Suprapubic skin (tissue), 4 donors: ENCODE measurements at regions not wholly inside any gene's neighbourhood (a gene's known extent, or its start where the extent isn't known, plus 50 kb on each side); places are given as distances from the start of the nearest gene placed in this dataset.

ENCODE experiments used
- DNase-seq, 2 donors: peaks; one replicate each; pipeline ENCODE4 v3.0.0-alpha.2; 2019; ENCODE audit warnings: low spot score in 2 of 2
- H3K27ac ChIP-seq: fragments of 200-600 bp; sonication (generic); one replicate; pipeline ENCODE4 v1.5.1; 2019
- H3K27me3 ChIP-seq: fragments of 200-600 bp; sonication (generic); one replicate; pipeline ENCODE4 v1.5.1; 2019
- H3K36me3 ChIP-seq: fragments of 200-600 bp; sonication (generic); one replicate; pipeline ENCODE4 v1.5.1; 2019
- H3K4me1 ChIP-seq: fragments of 200-600 bp; sonication (generic); one replicate; pipeline ENCODE4 v1.5.1; 2019
- H3K4me3 ChIP-seq: fragments of 200-600 bp; sonication (generic); one replicate; pipeline ENCODE4 v1.5.1; 2019; ENCODE audit warnings: mild to moderate bottlenecking
- H3K9me3 ChIP-seq: fragments of 200-600 bp; sonication (generic); one replicate; pipeline ENCODE4 v1.5.1; 2019
- EP300 ChIP-seq: sonication (generic); formaldehyde crosslinking; IDR thresholded peaks from one replicate; pipeline ENCODE4 v1.6.1; 2017; ENCODE audit warnings: antibody characterized with exemption
- POLR2A ChIP-seq, 2 donors: fragments of 450-650 bp; IDR thresholded peaks; one replicate each; pipeline ENCODE4 v1.6.1; 2017; ENCODE audit warnings: antibody characterized with exemption in 2 of 2, mild to moderate bottlenecking in 2 of 2, moderate library complexity in 2 of 2
- POLR2AphosphoS5 ChIP-seq, 3 donors: sonication (generic); formaldehyde crosslinking; IDR thresholded peaks; one replicate each; pipeline ENCODE4 v1.6.1; 2017; ENCODE audit warnings: antibody characterized with exemption in 3 of 3
- WGBS: methylation state at CpG from one replicate; pipeline ENCODE4 v1.1.5; 2018; 5-methylcytosine and 5-hydroxymethylcytosine counted together
- TF ChIP-seq, protein P1 (sequence below), 2 donors: fragments of 200-600 bp in 1 of 2; fragments of 450-650 bp in 1 of 2; sonication (generic) in 1 of 2; IDR thresholded peaks; one replicate each; pipeline ENCODE4 v1.5.1; 2016 to 2019; ENCODE audit warnings: antibody characterized with exemption in 2 of 2, mild to moderate bottlenecking in 1 of 2, moderate library complexity in 1 of 2

DNA sequence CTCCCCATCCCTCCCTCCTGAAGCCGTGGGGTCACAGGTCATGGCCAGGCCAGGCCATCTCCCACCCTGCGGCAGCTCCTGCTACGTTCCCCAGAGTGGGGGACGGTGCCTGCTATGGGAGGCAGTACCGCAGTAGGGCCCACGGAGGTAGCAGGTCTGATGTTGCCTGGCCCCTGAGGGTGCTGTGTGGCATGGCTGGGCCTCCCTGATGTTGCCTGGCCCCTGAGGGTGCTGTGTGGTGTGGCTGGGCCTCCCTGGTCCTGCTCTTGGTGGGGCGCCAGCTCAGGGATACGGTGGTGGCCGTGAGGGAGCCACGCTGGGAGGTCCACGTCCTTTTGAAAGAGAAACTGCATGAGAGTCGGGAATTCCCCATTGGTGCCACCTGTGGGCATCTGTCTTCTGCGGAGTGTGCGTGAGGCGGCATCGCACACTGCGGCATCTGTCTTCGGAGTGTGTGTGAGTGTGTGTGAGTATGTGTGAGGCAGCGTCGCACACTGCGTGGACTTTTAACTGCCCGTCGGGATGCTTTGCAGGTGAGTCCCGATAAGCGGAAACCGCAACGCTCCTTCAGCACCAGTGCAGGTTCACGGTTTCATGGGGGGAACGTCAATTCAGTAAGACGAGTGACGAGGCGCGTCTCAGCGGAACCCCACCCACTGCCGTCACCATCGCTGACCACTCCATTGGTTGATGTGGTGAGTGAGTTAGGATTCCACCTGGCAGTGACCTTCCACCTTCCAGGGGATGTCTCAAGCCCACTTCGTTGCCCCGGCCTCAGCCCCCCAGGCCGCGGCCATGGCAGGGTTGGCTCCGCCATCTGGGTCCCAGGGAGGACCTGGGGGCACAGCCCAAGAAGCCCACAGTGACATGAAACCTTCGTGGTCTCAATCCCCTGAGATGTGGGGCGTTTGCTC is 51.2 kb upstream of the CFAP46 start:
- Histone ChIP-seq H3K9me3 (no peaks in the 10 kb centered on the region), H3K4me1 (peaks cover 9% of the 10 kb centered on the region), H3K36me3 (no peaks in the 10 kb centered on the region), H3K27ac (no peak overlapping the region), H3K27me3 (peaks cover 51% of the 10 kb centered on the region), H3K4me3 (peak overlapping the region; percentile 43)
- TF ChIP-seq EP300 (no peak), POLR2A (IDR thresholded peaks at IDR 0.05) (no peak), POLR2AphosphoS5 (IDR thresholded peaks at IDR 0.05) (no peak)
- TF ChIP-seq, protein P1, sequence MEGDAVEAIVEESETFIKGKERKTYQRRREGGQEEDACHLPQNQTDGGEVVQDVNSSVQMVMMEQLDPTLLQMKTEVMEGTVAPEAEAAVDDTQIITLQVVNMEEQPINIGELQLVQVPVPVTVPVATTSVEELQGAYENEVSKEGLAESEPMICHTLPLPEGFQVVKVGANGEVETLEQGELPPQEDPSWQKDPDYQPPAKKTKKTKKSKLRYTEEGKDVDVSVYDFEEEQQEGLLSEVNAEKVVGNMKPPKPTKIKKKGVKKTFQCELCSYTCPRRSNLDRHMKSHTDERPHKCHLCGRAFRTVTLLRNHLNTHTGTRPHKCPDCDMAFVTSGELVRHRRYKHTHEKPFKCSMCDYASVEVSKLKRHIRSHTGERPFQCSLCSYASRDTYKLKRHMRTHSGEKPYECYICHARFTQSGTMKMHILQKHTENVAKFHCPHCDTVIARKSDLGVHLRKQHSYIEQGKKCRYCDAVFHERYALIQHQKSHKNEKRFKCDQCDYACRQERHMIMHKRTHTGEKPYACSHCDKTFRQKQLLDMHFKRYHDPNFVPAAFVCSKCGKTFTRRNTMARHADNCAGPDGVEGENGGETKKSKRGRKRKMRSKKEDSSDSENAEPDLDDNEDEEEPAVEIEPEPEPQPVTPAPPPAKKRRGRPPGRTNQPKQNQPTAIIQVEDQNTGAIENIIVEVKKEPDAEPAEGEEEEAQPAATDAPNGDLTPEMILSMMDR (IDR thresholded peaks at IDR 0.05): no peak
- 92% methylated on average over 20 of the region's 43 CpGs for WGBS
- no peak for DNase-seq

DNA sequence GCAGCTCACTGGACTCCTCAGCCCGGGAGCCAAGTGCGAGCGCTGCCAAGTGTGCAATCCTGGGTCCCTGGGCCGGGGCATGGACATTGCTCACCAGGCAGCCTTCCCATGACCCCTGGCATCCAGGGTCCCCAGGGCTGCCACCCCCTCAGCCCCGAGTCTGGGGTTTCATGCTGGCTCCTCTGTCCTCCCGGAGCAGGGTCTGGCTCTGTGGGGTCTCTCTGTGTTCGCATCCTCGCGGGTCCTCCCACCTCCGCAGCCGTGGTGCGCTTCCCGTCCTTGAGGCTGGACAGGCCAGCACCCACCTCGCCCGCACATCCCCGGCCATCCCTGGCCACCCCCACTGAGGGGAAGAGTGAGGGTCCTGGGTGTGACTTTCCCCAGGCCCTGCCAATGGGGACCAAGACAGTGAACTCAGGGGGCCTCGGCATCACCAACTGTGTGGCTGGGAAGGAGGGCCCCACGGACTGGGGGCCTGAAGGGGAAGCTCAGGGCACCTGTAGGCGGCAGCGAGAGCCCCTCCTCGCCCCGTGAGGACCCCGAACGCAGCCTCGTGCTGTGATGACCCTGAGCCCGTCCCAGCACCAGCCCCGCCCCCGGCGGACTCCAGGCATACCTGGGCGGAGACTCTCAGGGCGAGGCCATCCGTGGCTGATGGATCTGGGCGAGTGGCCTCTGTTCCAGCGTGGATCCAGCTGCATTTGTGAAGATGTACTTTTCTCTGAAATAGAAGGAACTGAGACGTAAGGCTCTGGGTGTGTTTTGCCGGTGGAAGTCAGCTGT is 50.3 kb upstream of the CFAP46 start:
- DNase-seq: no peak
- Histone ChIP-seq H3K27ac (no peak overlapping the region), H3K4me3 (no peak overlapping the region), H3K36me3 (no peaks in the 10 kb centered on the region), H3K4me1 (peaks cover 9% of the 10 kb centered on the region), H3K27me3 (peaks cover 51% of the 10 kb centered on the region), H3K9me3 (no peaks in the 10 kb centered on the region)
- TF ChIP-seq, protein P1 (IDR thresholded peaks at IDR 0.05): no peak
- TF ChIP-seq POLR2AphosphoS5 (IDR thresholded peaks at IDR 0.05): no peak
- TF ChIP-seq POLR2A (IDR thresholded peaks at IDR 0.05): no peak
- TF ChIP-seq EP300: no peak
- 75% methylated on average over 28 of the region's 36 CpGs for WGBS
